Fibroblast of lung (primary cell): ENCODE measurements at regions not wholly inside any gene's neighbourhood (a gene's known extent, or its start where the extent isn't known, plus 50 kb on each side); places are given as distances from the start of the nearest gene placed in this dataset.

Source experiments
- DNase-seq, 2 donors: peaks; one replicate each; pipeline versions ENCODE4 v3.0.0 to v3.0.0-alpha.2; 2010; ENCODE audit warnings: low read depth in 2 of 2
- H2AFZ ChIP-seq: 2 replicates; pipeline ENCODE4 v1.5.1; 2012; ENCODE audit warnings: low read length, control low read depth, inconsistent platforms
- H3K27ac ChIP-seq: 2 replicates; pipeline ENCODE4 v1.5.1; 2011; ENCODE audit warnings: low read length, control low read depth; ENCODE audit not compliant: insufficient read depth
- H3K27me3 ChIP-seq: 2 replicates; pipeline ENCODE4 v1.5.1; 2011; ENCODE audit warnings: mild to moderate bottlenecking, low read length; ENCODE audit not compliant: control insufficient read depth, insufficient read depth
- H3K36me3 ChIP-seq: 2 replicates; pipeline ENCODE4 v1.5.1; 2011; ENCODE audit warnings: low read length; ENCODE audit not compliant: control insufficient read depth, insufficient read depth
- H3K4me1 ChIP-seq: 2 replicates; pipeline ENCODE4 v1.5.1; 2011; ENCODE audit warnings: low read length; ENCODE audit not compliant: control insufficient read depth, insufficient read depth; ENCODE audit errors: extremely low read depth
- H3K4me2 ChIP-seq: 2 replicates; pipeline ENCODE4 v1.5.1; 2011; ENCODE audit warnings: low read length, control low read depth; ENCODE audit not compliant: insufficient read depth; ENCODE audit errors: extremely low read depth
- H3K4me3 ChIP-seq, 4 experiments: fragments of 200-600 bp in 1 of 4; sonication (generic) in 1 of 4; replicated peaks in 1 of 4; 2 replicates each; pipeline ENCODE4 v1.5.1; 2011 to 2016; ENCODE audit warnings: low read length in 4 of 4, low read depth in 3 of 4, mild to moderate bottlenecking in 3 of 4, control low read depth in 2 of 4, inconsistent platforms in 1 of 4, mixed read lengths in 1 of 4; ENCODE audit not compliant: insufficient read depth in 1 of 4; ENCODE audit errors: control extremely low read depth in 1 of 4
- H3K79me2 ChIP-seq: 2 replicates; pipeline ENCODE4 v1.5.1; 2012; ENCODE audit warnings: mild to moderate bottlenecking, low read length, inconsistent platforms; ENCODE audit not compliant: control insufficient read depth, insufficient read depth
- H3K9ac ChIP-seq: 2 replicates; pipeline ENCODE4 v1.5.1; 2011; ENCODE audit warnings: mild to moderate bottlenecking, low read length, control low read depth; ENCODE audit not compliant: insufficient read depth
- H3K9me3 ChIP-seq: 2 replicates; pipeline ENCODE4 v1.5.1; 2012; ENCODE audit warnings: low read depth, low read length; ENCODE audit not compliant: control insufficient read depth, insufficient read depth
- H4K20me1 ChIP-seq: 2 replicates; pipeline ENCODE4 v1.5.1; 2011; ENCODE audit warnings: low read length; ENCODE audit not compliant: control insufficient read depth, insufficient read depth; ENCODE audit errors: extremely low read depth
- EZH2 ChIP-seq: IDR thresholded peaks from 2 replicates; pipeline ENCODE4 v1.5.1; 2012; ENCODE audit warnings: low read length, control low read depth, mild to moderate bottlenecking; ENCODE audit errors: missing control alignments
- TF ChIP-seq, protein P1 (sequence below), 2 donors: IDR thresholded peaks in 1 of 2; conservative IDR thresholded peaks in 1 of 2; 1 replicate in 1 of 2; 2 replicates in 1 of 2; pipeline ENCODE4 v1.5.1; 2011 to 2012; ENCODE audit warnings: low read length in 2 of 2, control low read depth in 1 of 2, inconsistent platforms in 1 of 2, low read depth in 1 of 2, mild to moderate bottlenecking in 1 of 2

DNA sequence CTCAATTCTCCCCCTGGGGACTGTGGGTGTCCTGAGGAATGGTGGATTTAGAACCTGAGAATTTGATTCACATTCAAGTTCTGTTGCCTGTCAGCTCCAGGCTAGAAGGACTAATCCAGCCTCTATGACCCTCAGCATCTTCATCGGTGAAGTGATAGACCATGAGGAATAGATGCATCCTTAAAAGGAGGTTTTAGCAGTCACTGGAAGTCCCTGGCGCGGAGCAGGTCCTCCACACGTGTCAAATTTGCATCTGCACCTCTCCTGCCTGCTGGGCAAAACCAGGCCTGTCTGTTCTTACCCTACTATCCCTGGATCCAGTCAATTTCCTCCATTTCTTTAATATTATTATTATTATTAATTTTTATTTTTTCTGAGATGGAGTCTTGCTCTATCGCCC is 808.4 kb downstream of the TBC1D22A start:
- no peak overlapping the region for H3K9ac ChIP-seq
- H3K27ac ChIP-seq: no peak overlapping the region
- no peaks in the 10 kb centered on the region for H3K4me1 ChIP-seq
- no peaks in the 10 kb centered on the region for H3K9me3 ChIP-seq
- no peaks in the 10 kb centered on the region for H4K20me1 ChIP-seq
- no peak for TF ChIP-seq EZH2
- TF ChIP-seq, protein P1, sequence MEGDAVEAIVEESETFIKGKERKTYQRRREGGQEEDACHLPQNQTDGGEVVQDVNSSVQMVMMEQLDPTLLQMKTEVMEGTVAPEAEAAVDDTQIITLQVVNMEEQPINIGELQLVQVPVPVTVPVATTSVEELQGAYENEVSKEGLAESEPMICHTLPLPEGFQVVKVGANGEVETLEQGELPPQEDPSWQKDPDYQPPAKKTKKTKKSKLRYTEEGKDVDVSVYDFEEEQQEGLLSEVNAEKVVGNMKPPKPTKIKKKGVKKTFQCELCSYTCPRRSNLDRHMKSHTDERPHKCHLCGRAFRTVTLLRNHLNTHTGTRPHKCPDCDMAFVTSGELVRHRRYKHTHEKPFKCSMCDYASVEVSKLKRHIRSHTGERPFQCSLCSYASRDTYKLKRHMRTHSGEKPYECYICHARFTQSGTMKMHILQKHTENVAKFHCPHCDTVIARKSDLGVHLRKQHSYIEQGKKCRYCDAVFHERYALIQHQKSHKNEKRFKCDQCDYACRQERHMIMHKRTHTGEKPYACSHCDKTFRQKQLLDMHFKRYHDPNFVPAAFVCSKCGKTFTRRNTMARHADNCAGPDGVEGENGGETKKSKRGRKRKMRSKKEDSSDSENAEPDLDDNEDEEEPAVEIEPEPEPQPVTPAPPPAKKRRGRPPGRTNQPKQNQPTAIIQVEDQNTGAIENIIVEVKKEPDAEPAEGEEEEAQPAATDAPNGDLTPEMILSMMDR (conservative IDR thresholded peaks at IDR 0.05 in 1 of 2, IDR thresholded peaks at IDR 0.05 in 1 of 2; ENCODE audit: low read depth in 1 of 2, low read length in 2 of 2): no peak
- no peaks in the 10 kb centered on the region for H3K36me3 ChIP-seq
- no peaks in the 10 kb centered on the region for H3K79me2 ChIP-seq
- no peak for DNase-seq
- H3K4me2 ChIP-seq: no peak overlapping the region
- no peaks in the 10 kb centered on the region for H3K27me3 ChIP-seq
- no peak overlapping the region for H2AFZ ChIP-seq
- no peak overlapping the region for H3K4me3 ChIP-seq

DNA sequence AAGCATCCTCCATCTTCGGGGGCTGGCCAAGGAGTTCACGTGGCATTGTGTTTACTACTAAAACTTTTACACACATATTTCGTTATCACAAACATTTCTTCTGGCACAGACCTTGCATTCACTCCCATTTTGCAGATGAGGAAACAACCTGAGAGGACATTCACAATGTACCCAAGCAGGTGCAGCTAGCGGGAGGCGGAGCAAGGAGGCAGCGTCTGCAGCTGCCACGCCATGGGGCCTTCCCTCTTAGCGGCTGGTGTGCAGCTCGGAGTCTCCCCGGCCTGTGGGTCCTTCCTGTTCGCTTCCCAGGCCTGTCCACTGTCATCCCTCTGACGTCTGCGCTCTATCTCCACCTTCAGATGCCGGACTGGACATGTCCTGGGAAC is 807.8 kb downstream of the TBC1D22A start:
- Histone ChIP-seq H2AFZ (no peak overlapping the region), H3K4me3 (no peak overlapping the region), H3K4me2 (no peak overlapping the region), H3K27me3 (no peaks in the 10 kb centered on the region), H4K20me1 (no peaks in the 10 kb centered on the region), H3K27ac (no peak overlapping the region), H3K79me2 (no peaks in the 10 kb centered on the region), H3K9ac (no peak overlapping the region), H3K4me1 (no peaks in the 10 kb centered on the region), H3K9me3 (no peaks in the 10 kb centered on the region), H3K36me3 (no peaks in the 10 kb centered on the region)
- TF ChIP-seq EZH2: no peak
- TF ChIP-seq, protein P1 (conservative IDR thresholded peaks at IDR 0.05 in 1 of 2, IDR thresholded peaks at IDR 0.05 in 1 of 2; ENCODE audit: low read depth in 1 of 2, low read length in 2 of 2): no peak
- no peak for DNase-seq

DNA sequence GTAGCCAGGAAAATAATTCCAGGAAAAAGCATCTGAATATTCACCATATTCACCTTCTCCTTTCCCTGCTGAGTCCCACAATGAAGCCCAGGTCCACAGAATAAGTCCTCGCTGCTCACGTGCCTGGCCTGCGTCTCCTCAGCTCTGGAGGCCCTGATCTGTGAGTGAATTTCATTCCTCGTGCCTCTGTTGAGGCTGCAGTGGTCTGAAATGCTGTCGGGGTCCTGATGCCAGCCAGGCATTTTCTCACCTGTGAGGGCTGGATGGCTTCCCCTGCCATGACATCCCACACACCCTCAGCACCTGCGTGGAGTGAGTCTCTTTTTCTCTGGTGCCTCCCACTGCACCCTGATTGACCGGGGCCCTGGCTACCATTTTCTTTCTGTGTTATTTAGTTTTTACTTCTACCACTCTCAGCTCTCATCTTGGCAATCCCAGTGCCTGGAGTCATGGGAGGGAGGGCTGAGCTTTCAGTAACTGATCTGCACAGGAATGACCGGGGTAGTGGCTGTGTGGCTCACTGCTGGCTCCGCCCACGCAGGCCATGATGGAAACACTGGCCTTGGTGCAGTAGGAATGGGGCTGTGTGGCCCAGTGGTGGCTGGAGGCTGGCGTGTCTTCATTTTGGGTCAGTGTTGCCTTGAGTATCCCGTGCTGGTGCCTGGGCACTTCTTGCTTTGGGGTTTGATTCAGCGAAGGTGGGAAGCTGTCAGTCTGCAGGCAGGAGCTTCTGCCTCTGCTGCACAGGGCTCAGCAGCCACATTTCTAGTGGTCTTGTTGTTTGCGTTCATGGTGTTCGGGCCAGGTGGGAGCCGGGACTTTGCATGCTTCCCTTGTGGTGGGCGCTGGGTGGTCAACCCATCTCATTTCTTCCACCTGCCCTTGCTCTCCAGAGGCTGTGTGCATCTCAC is 807.2 kb downstream of the TBC1D22A start:
- Histone ChIP-seq H3K4me2 (no peak overlapping the region), H2AFZ (no peak overlapping the region), H3K27me3 (no peaks in the 10 kb centered on the region), H4K20me1 (no peaks in the 10 kb centered on the region), H3K27ac (no peak overlapping the region), H3K4me3 (no peak overlapping the region), H3K9ac (no peak overlapping the region), H3K79me2 (no peaks in the 10 kb centered on the region), H3K36me3 (no peaks in the 10 kb centered on the region), H3K4me1 (no peaks in the 10 kb centered on the region), H3K9me3 (no peaks in the 10 kb centered on the region)
- DNase-seq: no peak
- TF ChIP-seq, protein P1 (conservative IDR thresholded peaks at IDR 0.05 in 1 of 2, IDR thresholded peaks at IDR 0.05 in 1 of 2; ENCODE audit: low read depth in 1 of 2, low read length in 2 of 2): no peak
- TF ChIP-seq EZH2: no peak
